Left forelimb (tissue), 1 donor: ENCODE measurements at regions not wholly inside any gene's neighbourhood (a gene's known extent, or its start where the extent isn't known, plus 50 kb on each side); places are given as distances from the start of the nearest gene placed in this dataset.

Experiments
- DNase-seq: peaks from one replicate; pipeline ENCODE4 v3.0.0-alpha.2; 2018; ENCODE audit warnings: low spot score

DNA sequence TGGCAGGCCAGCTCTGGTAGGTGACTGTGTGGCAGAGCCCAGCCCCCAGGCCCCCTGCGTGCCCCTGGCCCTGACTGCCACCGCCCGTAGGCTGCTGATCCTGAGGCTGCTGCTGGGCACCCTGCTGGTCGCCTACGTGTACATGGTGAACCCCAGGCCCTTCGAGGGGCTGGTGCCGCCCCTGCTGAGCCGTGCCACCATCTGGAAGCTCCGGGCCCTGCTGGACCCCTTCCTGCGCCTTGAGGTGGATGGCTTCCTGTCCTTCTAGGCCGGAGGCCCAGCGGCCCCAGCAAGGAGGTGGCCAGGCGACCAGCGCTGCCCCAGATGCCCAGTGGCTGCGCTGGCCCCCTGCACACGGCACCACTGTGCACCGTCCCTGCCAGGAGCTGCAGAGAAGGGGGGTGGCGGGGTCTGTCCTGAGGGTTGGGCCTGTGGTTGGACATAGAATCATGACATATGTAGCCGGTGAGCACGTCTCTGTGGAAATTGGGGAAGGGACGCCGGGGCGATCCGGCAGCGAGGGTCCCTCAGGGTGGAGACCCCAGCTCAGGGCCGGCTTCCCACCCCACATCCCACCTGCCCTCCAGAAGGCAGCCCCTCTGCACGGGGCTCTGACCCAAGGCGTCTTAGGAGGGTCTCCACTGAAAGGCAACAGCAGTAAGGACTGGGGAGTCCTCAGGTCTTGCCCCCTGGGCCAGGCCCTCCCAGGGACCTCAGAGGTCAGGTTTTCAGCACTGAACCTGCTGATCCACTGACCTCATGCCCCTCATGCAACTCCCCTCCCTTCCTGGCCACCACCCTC lies 185.4 kb downstream of the IGLL1 start:
- no peak for DNase-seq

DNA sequence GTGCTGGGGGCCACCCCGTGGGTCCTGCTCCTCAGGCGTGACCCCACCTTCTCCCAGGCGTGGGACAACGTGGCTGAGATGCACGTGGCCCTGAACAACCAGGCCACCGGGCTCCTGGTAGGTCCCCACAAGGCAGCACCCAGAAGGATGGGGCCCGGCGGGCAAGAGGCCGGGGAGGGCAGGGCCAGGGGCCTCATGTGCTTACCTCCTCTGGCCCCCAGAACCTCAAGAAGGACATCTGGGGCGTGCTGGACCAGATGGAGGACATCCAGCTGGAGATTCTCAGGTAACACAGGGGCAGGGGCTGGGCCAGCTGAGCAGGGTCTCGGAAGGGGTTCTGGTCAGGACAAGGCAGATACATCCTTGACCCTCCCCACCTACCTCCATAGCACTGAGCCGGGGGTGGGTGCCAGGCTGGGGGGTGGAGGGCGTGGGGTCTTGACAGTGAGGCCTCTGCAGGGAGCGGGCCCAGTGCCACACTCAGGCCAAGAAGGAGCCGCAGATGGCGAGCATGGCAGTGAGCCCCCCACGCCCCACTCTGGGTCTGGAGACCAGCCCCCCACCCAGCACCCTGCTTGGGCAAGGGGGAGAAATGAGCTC lies 186.3 kb downstream of the IGLL1 start:
- no peak for DNase-seq

DNA sequence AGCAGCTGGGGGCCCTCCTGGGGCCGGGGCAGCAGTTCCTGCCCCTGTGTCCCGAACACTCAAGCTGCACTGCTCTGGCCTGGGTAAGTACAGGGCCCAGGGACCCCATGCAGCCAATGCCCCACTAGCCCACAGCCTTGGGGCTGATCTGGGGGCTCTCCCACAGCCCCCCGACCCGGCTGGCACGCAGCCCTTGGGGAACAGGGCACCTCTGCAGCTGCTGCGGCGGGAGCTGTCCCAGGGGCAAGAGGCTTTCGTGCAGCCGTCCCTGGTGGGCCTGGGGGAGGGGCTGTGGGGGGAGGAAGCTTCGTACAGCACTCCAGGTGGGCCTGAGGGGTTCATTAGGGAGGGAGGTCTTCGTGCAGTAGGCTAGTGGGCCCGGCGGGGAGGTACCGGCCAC lies 186.9 kb downstream of the IGLL1 start:
- DNase-seq: peak; percentile 50

DNA sequence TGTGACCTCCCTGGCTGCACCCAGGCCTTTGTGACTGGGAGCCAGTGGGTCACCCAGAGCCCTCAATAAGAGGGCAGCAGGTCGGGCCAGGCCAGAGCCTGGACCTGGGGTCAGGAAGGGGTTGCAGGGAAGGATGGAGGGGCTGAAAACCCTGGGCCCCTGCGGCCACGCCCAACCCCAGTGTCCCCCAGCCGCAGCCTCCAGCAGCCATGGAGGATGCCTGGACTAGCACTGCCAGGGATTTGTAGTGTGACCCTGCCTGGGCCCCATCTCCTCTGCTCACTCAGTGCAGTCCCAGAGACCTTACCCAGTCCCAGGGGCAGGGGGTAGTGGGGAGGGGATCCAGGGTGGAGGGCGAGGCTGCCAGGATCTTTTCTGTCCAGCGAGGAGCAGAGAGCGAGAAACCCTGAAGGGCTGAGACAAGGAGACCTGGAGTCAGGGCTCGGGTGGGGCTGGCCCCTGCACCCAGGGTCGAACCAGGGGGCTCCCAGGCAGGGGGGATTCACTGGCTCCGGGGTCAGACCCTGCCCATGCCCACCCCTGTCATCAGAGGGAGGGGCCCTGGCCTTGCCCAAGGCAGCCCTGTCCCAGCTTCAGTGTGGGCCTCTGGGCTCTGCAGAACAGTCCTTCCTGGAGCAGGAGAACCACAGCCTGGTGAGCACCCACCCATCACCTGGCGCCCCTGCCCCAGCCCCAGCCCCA lies 187.5 kb downstream of the IGLL1 start:
- DNase-seq: peak; percentile 55

- no peak for DNase-seq
Measured at GRCh38 chr22:23391022-23391421, 189.1 kb downstream of the IGLL1 start.

DNA sequence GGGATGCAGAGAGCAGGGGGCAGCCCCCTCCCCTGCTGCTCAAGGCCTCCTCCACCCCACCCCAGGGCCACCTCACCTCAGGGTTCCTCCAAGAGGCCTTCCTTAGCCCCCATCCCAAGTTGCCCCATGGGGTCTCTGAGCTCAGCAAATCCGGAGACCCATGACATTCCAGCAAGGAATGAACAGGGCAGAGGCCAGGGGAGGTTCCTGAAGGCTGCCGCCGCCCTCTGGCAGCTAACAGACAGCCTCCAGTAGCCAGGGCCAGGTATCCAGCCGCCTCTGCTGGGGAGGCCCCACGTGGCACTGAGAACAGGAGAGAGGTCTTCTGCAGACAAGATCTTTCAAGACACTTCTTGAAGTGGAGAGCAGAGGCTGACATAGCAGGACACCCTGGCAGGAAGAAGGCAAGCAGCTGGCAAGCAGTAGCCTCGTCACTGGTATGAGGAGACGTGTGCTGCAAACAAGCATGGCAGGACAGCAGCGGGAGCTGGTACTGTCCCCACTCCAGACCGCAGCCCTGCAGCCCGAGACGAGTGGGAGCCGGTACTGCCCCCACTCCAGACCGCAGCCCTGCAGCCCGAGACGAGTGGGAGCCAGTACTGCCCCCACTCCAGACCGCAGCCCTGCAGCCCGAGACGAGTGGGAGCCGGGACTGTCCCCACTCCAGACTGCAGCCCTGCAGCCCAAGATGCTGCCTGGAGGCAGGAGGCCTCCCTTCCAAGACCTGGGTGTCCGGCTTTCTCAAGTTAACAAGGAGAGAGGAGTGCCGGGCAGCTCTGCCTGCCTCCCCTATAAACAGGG lies 190.6 kb downstream of the IGLL1 start:
- DNase-seq: no peak

DNA sequence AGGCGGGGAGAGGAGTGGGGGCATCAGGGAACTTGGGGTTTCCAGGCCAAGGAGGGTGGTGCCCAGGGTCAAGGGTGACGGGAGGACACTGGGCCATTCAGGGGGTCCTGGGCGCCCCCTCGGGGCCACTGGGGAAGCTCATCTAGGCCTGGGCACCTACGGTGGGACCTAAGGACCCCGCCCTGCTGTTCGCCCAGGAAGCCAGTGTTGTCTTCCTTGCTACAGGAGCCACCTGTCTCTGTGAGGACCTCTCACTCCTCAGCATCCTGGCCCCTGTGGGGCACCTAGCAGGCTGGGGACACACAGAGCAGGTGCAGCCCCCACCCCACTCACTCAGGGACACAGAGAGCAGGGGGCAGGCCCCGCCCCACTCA lies 191.6 kb downstream of the IGLL1 start:
- DNase-seq: no peak

DNA sequence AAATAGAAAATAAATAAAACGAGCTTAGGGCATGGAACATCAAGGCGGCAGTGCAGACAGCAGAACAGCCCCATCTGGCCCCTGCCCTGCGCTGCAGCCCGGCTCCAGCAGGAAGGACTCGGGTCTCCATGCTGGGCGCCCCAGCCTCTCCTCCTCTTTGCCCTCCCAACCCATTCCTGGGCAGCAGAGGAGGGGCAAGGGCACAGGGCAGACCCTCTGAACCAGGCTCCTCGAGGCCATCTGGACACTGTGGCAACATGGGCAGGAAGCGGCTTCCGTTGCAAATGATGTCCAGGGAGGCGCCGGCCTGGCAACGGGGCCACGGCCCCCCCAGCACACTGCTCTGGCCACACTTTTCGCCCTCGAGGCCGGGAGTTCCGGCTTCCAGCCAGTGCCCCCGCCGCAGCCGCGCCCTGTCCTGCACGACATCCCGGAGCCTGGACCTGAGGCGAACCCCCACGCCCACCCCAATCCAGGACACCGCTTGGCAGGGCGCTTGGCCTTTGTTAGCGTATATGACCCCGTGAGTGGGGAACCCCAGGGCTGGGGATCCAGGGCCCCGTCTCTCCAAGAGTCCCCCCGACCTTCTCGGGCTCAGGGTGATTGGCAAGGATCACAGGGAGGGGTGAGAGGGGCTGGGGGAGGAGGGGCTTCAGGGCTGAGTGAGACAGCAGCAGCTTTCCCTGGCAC lies 192.1 kb downstream of the IGLL1 start:
- no peak for DNase-seq

DNA sequence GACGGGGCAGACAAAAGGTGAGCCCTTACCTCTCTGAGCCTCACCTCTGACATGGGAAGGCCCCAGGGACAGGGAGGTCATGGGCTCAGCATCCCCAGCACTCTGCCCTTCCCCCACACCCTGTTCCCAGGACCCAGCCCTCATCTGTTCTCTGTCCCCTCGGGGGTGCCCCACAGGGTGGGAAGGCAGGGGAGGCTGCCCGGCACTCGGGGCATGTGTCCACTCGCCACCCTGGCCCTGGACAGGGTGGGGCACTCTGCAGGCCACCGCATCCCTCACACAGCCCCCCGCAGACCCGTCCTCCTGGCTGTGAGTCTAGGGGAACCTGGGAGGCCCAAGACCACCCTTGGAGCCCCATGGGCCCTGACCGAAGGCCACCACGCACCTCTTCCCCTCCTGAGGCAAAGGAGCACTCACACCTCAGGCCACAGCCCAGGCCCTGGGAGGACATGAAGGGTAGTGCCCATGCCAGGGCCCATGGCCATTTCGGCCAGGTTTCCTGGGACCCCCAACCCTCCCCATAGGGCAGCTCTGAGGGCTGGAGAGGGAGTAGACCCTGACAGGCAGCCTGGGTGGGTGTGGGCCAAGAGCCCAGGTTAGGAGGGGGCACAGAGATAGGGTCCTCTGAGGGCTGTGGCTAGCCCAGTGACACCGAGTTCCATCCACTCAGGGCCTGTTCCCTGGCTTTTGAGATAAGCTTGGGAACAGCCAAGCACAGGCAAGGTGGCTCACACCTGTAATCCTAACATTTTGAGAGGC lies 193.1 kb downstream of the IGLL1 start:
- DNase-seq: peak; percentile 65

GRCh38 chr22:23385678-23386631 lies 194.1 kb downstream of the IGLL1 start:
- DNase-seq: peak; percentile 85

DNA sequence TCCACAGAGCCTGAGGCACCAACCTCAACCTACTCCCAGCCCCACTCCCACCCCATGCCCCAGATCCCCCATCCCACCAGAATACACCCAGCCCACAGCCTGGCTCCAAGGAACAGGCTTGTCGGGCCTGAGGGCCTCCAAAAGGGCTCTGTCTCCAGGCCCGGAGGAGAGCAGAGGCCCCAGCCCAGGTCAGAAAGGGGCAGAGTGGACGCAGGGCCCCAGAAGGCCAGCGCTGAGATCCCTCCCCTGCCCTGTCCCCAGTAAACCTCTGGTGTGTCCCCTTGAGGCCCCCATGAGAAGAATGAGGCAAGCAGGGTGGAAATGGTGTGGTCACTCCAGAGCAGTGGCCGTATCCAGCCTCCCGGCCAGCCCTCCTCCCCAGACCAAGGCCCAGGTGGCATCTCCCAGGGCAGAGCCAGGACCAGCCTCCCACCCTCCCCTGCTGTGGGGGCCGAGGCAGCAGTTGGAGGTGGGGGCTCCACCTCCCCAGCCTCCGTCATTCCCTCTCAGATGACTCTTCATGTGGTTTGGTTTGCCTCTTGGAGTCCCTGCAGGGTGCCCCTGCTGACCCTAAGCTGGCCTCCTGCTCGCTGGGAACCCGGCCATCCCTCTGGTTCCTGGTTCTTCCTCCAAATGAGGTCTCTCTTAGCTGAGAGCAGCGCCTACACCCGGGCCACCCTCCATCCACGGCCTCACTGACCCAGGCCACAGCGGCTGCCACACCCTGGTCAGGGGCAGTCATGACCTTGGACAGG lies 195.0 kb downstream of the IGLL1 start:
- peak; percentile 55 for DNase-seq

GRCh38 chr22:23384431-23384830 lies 195.7 kb downstream of the IGLL1 start:
- peak; percentile 58 for DNase-seq

DNA sequence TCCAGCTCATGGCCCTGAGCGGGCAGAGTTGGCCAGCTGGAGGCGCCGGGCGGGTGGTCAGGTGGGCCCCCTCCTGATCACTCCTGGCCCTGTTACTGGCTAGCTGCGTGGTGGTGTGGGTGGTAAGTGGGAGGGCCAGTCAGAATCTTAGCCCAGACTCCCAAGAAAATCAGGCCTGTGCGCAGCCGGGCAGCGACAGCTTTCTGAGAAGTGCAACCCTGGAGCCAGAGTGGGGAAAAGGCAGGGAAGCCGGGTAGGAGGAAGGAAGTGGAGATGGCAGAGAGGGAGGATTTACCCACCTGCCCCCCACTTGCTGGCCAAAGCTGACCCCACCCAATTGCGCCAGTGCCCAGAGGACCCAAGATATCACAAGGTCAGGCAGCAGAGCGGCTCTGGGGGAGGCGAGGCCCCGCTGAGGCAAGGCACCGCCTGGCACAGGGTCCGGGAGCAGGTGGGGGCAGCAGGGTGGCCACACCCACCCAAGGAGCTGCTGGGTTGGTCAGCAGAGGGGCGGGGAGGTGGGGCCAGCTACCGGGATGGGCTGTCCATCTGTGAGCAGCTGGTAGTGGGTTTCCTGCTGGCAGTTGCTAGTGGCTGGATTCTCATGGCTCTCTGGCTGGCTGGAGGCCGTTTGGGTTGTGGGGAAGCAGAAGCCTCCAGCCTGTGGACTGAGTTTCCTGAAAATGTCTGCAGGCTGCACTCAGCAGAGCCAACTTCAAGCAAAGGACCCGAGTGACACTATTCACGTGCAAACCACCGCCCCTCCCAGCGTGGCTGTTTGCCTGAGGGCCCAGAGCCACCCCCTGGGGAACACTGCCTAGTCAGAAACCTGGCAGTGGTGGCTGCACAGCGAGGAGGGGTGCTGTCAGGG lies 196.4 kb downstream of the IGLL1 start:
- peak; percentile 73 for DNase-seq

DNA sequence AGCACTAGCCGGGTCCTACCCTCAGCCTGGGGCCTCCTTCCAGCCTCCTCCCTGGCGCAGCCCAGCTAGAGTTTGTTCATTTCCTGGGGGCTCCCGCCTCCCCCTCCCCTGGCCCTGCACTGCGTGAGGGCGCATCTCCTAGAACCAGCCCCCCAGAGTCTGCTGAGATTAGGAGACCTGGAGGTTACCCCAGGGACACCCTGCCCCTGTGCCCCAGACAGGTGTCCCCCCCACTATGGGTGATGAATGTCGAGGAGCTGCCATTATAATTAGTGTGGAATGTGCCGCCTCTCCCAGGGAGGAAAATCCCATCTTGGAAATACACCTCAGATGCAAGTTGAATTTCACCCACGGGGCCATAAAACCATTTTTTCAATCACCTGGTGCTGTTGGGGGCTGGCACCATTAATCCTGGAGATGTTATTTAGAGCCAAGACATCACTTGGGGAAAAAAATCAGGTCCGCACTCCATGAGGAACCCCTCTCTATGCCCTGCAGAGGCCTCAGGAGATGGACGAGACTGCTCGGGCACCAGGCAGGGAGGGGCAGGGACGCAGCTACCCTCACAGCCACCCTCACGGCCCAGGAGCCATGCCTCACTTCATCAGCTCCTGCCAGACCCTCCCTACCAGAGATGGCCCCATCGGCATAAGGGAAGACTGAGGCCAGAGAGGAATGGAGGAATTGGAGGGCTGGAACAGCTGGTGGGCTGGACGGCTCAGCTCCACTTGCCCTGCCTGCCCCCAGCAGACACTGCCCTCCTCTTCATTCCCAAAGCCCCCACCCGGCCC lies 197.5 kb downstream of the IGLL1 start:
- DNase-seq: peak; percentile 53

GRCh38 chr22:23381661-23382427 lies 198.2 kb downstream of the IGLL1 start:
- DNase-seq: no peak

DNA sequence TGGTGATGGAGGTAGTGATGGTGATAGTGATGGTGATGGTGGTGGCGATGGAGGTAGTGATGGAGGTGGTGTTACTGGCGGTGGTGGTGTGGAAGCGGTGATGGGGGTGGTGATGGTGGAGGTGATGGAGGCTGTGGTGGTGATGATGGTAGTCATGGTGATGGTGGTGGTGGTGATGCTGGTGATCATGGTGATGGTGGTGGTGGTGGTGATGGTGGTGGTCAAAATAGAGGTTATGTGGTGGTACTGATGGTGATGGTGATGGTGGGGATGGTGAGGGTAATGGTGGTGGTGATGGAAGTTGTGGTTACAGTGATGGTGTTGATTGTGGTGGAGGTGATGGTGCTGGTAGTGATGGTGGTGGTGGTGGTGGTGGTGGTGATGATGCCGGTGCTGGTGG lies 199.2 kb downstream of the IGLL1 start:
- DNase-seq: peak; percentile 53

- peak; percentile 46 for DNase-seq
Measured at GRCh38 chr22:23380230-23380573, 199.9 kb downstream of the IGLL1 start.
